EL (cell line): ENCODE measurements at regions not wholly inside any gene's neighbourhood (a gene's known extent, or its start where the extent isn't known, plus 50 kb on each side); places are given as distances from the start of the nearest gene placed in this dataset.
"Not testable (repeated sequence)": the region's sequence is repeated elsewhere in the genome, so short reads cannot be mapped to it uniquely, and the experiment has no call there.

Experiments used
- DNase-seq: peaks from one replicate; pipeline ENCODE4 v3.0.0-alpha.2; 2016

- no peak for DNase-seq
These were observed 113.9 kb upstream of the IMMP2L start for GRCh38 chr7:111676167-111676566.

- DNase-seq = no peak
These were observed 110.6 kb upstream of the IMMP2L start for GRCh38 chr7:111672901-111673300.

- no peak for DNase-seq
These were observed 109.6 kb upstream of the IMMP2L start for GRCh38 chr7:111671927-111672326.

GRCh38 chr7:111668711-111669110 lies 106.4 kb upstream of the IMMP2L start:
- no peak for DNase-seq

GRCh38 chr7:111667488-111667887 lies 105.2 kb upstream of the IMMP2L start:
- no peak for DNase-seq

- no peak for DNase-seq
These were observed 104.0 kb upstream of the IMMP2L start for GRCh38 chr7:111666260-111666659.

- DNase-seq = no peak
These were observed 101.5 kb upstream of the IMMP2L start for GRCh38 chr7:111663771-111664170.

GRCh38 chr7:111662386-111662785 lies 100.1 kb upstream of the IMMP2L start:
- no peak for DNase-seq

- DNase-seq = no peak
These were observed 98.2 kb upstream of the IMMP2L start for GRCh38 chr7:111660478-111660877.

- no peak for DNase-seq
These were observed 96.3 kb upstream of the IMMP2L start for GRCh38 chr7:111658546-111658945.

- DNase-seq = no peak
These were observed 94.7 kb upstream of the IMMP2L start for GRCh38 chr7:111657018-111657417.

- no peak for DNase-seq
These were observed 92.1 kb upstream of the IMMP2L start for GRCh38 chr7:111654343-111654742.

GRCh38 chr7:111653846-111654245 lies 91.6 kb upstream of the IMMP2L start:
- no peak for DNase-seq

GRCh38 chr7:111650456-111650999 lies 88.2 kb upstream of the IMMP2L start:
- DNase-seq = peak; percentile 57

GRCh38 chr7:111647881-111648280 lies 85.6 kb upstream of the IMMP2L start:
- DNase-seq = peak; percentile 19

GRCh38 chr7:111644595-111644994 lies 82.3 kb upstream of the IMMP2L start:
- DNase-seq = not testable (repeated sequence)

GRCh38 chr7:111642373-111642772 lies 80.1 kb upstream of the IMMP2L start:
- no peak for DNase-seq

- DNase-seq = no peak
These were observed 78.1 kb upstream of the IMMP2L start for GRCh38 chr7:111640416-111640815.

- peak; percentile 24 for DNase-seq
These were observed 77.6 kb upstream of the IMMP2L start for GRCh38 chr7:111639934-111640333.

GRCh38 chr7:111638078-111638477 lies 75.8 kb upstream of the IMMP2L start:
- no peak for DNase-seq

- DNase-seq = no peak
These were observed 71.6 kb upstream of the IMMP2L start for GRCh38 chr7:111633878-111634277.

- DNase-seq = no peak
These were observed 68.6 kb upstream of the IMMP2L start for GRCh38 chr7:111630862-111631261.

GRCh38 chr7:111622084-111622483 lies 59.8 kb upstream of the IMMP2L start:
- DNase-seq = no peak
